H1 (cell line): ENCODE measurements at regions not wholly inside any gene's neighbourhood (a gene's known extent, or its start where the extent isn't known, plus 50 kb on each side); places are given as distances from the start of the nearest gene placed in this dataset.

ENCODE experiments used
- CTCF ChIA-PET: fragments of 300-600 bp; sonication (Branson Sonifier 250); formaldehyde crosslinking; loops from one replicate; lab custom pipeline; 2021; ENCODE audit not compliant: partially characterized antibody; lab: Charles Lee
- POLR2A ChIA-PET: fragments of 300-600 bp; sonication (Branson Sonifier 250); formaldehyde crosslinking; loops from one replicate; lab custom pipeline; 2021; ENCODE audit warnings: inconsistent platforms; ENCODE audit not compliant: partially characterized antibody; lab: Charles Lee
- DNase-seq, 2 experiments: peaks; one replicate each; pipeline versions ENCODE4 v3.0.0 to v3.0.0-alpha.2; 2010 to 2022; ENCODE audit warnings: low spot score in 2 of 2, low read depth in 1 of 2, mixed read lengths in 1 of 2
- FAIRE-seq: peaks from 2 replicates; lab custom pipeline; 2011; peaks lifted over from hg19 to GRCh38; lab: Jason Lieb, UNC
- H2AFZ ChIP-seq: 2 replicates; pipeline ENCODE4 v1.8.1; 2012; ENCODE audit warnings: low read length, inconsistent platforms
- H2AK5ac ChIP-seq: 2 replicates; pipeline ENCODE4 v1.6.1; 2013; ENCODE audit warnings: low read depth, low read length
- H2BK120ac ChIP-seq: replicated peaks from 2 replicates; pipeline ENCODE3; 2013; ENCODE audit warnings: low read depth, low read length, inconsistent platforms
- H2BK12ac ChIP-seq: 2 replicates; pipeline ENCODE4 v1.6.1; 2013; ENCODE audit warnings: low read depth, low read length
- H2BK15ac ChIP-seq: 2 replicates; pipeline ENCODE4 v1.6.1; 2013; ENCODE audit warnings: low read length
- H2BK20ac ChIP-seq: 2 replicates; pipeline ENCODE4 v1.6.1; 2013; ENCODE audit warnings: low read length
- H2BK5ac ChIP-seq: 2 replicates; pipeline ENCODE4 v1.6.1; 2013; ENCODE audit warnings: low read depth, low read length
- H3K14ac ChIP-seq: 2 replicates; pipeline ENCODE4 v1.6.1; 2013; ENCODE audit warnings: inconsistent platforms; ENCODE audit not compliant: insufficient read length
- H3K18ac ChIP-seq: 2 replicates; pipeline ENCODE4 v1.6.1; 2013; ENCODE audit warnings: low read length; ENCODE audit errors: extremely low read depth
- H3K23ac ChIP-seq: 2 replicates; pipeline ENCODE4 v1.6.1; 2013; ENCODE audit warnings: inconsistent platforms; ENCODE audit not compliant: insufficient read length
- H3K23me2 ChIP-seq: 2 replicates; pipeline ENCODE4 v1.6.1; 2013; ENCODE audit warnings: low read depth, low read length
- H3K27ac ChIP-seq: 2 replicates; pipeline ENCODE4 v1.6.1; 2011; ENCODE audit warnings: low read depth, low read length, inconsistent platforms
- H3K27me3 ChIP-seq, 4 experiments: replicated peaks in 1 of 4; 1 replicate in 1 of 4; 2 replicates in 3 of 4; pipeline versions ENCODE4 v1.6.1 to v1.8.1; 2011 to 2013; ENCODE audit warnings: low read length in 3 of 4, mild to moderate bottlenecking in 3 of 4, inconsistent platforms in 2 of 4, mixed read lengths in 2 of 4, moderate library complexity in 1 of 4; ENCODE audit not compliant: control insufficient read depth in 3 of 4, insufficient read depth in 3 of 4; ENCODE audit errors: extremely low read depth in 1 of 4
- H3K36me3 ChIP-seq, 4 experiments: 2 replicates each; pipeline versions ENCODE4 v1.6.1 to v1.8.1; 2011 to 2013; ENCODE audit warnings: mild to moderate bottlenecking in 4 of 4, low read length in 3 of 4, moderate library complexity in 2 of 4, control low read depth in 1 of 4, inconsistent platforms in 1 of 4; ENCODE audit not compliant: insufficient read depth in 4 of 4, control insufficient read depth in 2 of 4
- H3K4ac ChIP-seq: replicated peaks from 2 replicates; pipeline ENCODE3; 2013; ENCODE audit warnings: low read length, low read depth, mixed read lengths, inconsistent platforms; ENCODE audit not compliant: insufficient read length
- H3K4me1 ChIP-seq, 4 experiments: replicated peaks in 1 of 4; 1 replicate in 1 of 4; 2 replicates in 3 of 4; pipeline versions ENCODE4 v1.6.1 to v1.8.1; 2011 to 2013; ENCODE audit warnings: low read length in 3 of 4, inconsistent platforms in 2 of 4, mixed read lengths in 1 of 4; ENCODE audit not compliant: insufficient read depth in 4 of 4, control insufficient read depth in 3 of 4
- H3K4me2 ChIP-seq, 2 experiments: 2 replicates each; pipeline versions ENCODE4 v1.6.1 to v1.8.1; 2011 to 2013; ENCODE audit warnings: low read depth in 2 of 2, low read length in 2 of 2, control low read depth in 1 of 2, inconsistent platforms in 1 of 2, mild to moderate bottlenecking in 1 of 2; ENCODE audit not compliant: insufficient read depth in 1 of 2
- H3K4me3 ChIP-seq, 4 experiments: fragments of 200-600, 300-600 bp in 1 of 4; sonication (generic), shearing (Covaris generic), sonication (Bioruptor Twin) in 1 of 4; 2 replicates each; pipeline versions ENCODE4 v1.5.1 to v1.8.1; 2011 to 2016; ENCODE audit warnings: low read length in 4 of 4, low read depth in 3 of 4, control low read depth in 2 of 4, inconsistent platforms in 2 of 4, mild to moderate bottlenecking in 2 of 4, mixed read lengths in 1 of 4, moderate library complexity in 1 of 4; ENCODE audit not compliant: insufficient read depth in 2 of 4; ENCODE audit errors: extremely low read depth in 1 of 4
- H3K56ac ChIP-seq: replicated peaks from 2 replicates; pipeline ENCODE3; 2013; ENCODE audit warnings: low read depth, mild to moderate bottlenecking, mixed read lengths, low read length, inconsistent platforms; ENCODE audit not compliant: insufficient read length
- H3K79me1 ChIP-seq: 2 replicates; pipeline ENCODE4 v1.6.1; 2013; ENCODE audit warnings: low read depth, low read length, control low read depth
- H3K79me2 ChIP-seq, 2 experiments: 2 replicates each; pipeline versions ENCODE4 v1.6.1 to v1.8.1; 2012 to 2013; ENCODE audit warnings: low read length in 2 of 2, mild to moderate bottlenecking in 2 of 2, inconsistent platforms in 1 of 2; ENCODE audit not compliant: insufficient read depth in 2 of 2, control insufficient read depth in 1 of 2
- H3K9ac ChIP-seq, 4 experiments: replicated peaks in 1 of 4; 1 replicate in 1 of 4; 2 replicates in 3 of 4; pipeline versions ENCODE4 v1.6.1 to v1.8.1; 2011 to 2013; ENCODE audit warnings: low read depth in 3 of 4, low read length in 3 of 4, control low read depth in 2 of 4, mild to moderate bottlenecking in 2 of 4, moderate library complexity in 2 of 4, inconsistent platforms in 1 of 4; ENCODE audit errors: extremely low read depth in 1 of 4
- H3K9me3 ChIP-seq, 2 experiments: 2 replicates each; pipeline versions ENCODE4 v1.6.1 to v1.8.1; 2012 to 2013; ENCODE audit warnings: mild to moderate bottlenecking in 2 of 2, moderate library complexity in 2 of 2, control low read depth in 1 of 2, inconsistent platforms in 1 of 2, low read depth in 1 of 2, low read length in 1 of 2, mixed read lengths in 1 of 2; ENCODE audit not compliant: insufficient read depth in 2 of 2
- H4K20me1 ChIP-seq, 2 experiments: replicated peaks in 1 of 2; 2 replicates each; pipeline versions ENCODE3 to v1.8.1; 2011 to 2013; ENCODE audit warnings: inconsistent platforms in 2 of 2, low read length in 2 of 2, mild to moderate bottlenecking in 1 of 2; ENCODE audit not compliant: insufficient read depth in 2 of 2, control insufficient read depth in 1 of 2
- H4K5ac ChIP-seq: 2 replicates; pipeline ENCODE4 v1.6.1; 2013; ENCODE audit warnings: low read length, low read depth, mixed read lengths, inconsistent platforms; ENCODE audit not compliant: insufficient read length
- H4K8ac ChIP-seq: 2 replicates; pipeline ENCODE4 v1.8.0; 2013; ENCODE audit warnings: mild to moderate bottlenecking, moderate library complexity, low read length, inconsistent platforms; ENCODE audit not compliant: insufficient read depth; ENCODE audit errors: extremely low read depth
- H4K91ac ChIP-seq: replicated peaks from 2 replicates; pipeline ENCODE3; 2013; ENCODE audit warnings: low read length, mixed read lengths, inconsistent platforms; ENCODE audit not compliant: insufficient read length
- ASH2L ChIP-seq: fragments of 200-600, 300-600 bp; sonication (generic); IDR thresholded peaks from one replicate; pipeline ENCODE4 v1.7.1; 2017; ENCODE audit warnings: low read length
- CTBP2 ChIP-seq: IDR thresholded peaks from 2 replicates; pipeline ENCODE4 v1.7.0; 2011; ENCODE audit warnings: borderline replicate concordance, mild to moderate bottlenecking, moderate library complexity, mixed read lengths, low read length; ENCODE audit not compliant: insufficient read depth, insufficient read length
- RBBP5 ChIP-seq: IDR thresholded peaks from 2 replicates; pipeline ENCODE4 v1.7.1; 2012; ENCODE audit warnings: low read depth, mild to moderate bottlenecking, inconsistent platforms, low read length, moderate library complexity, borderline replicate concordance
- RXRA ChIP-seq: IDR thresholded peaks from 2 replicates; pipeline ENCODE4 v1.6.1; 2011; ENCODE audit warnings: low read depth, mild to moderate bottlenecking, low read length, moderate library complexity; ENCODE audit not compliant: insufficient read depth
- TAF1 ChIP-seq: IDR thresholded peaks from 2 replicates; pipeline ENCODE4 v1.6.1; 2011; ENCODE audit warnings: mild to moderate bottlenecking, low read depth, low read length
- WGBS, 2 experiments: shearing (Covaris generic) in 1 of 2; methylation state at CpG; one replicate each; pipeline versions ENCODE4 v1.1.6 to v1.1.7; 2013 to 2015; ENCODE audit warnings: low lambda C conversion rate in 2 of 2, mixed read lengths in 2 of 2, inconsistent platforms in 1 of 2, low coverage in 1 of 2, missing lambda C conversion rate in 1 of 2; ENCODE audit not compliant: insufficient replicate concordance in 2 of 2, insufficient coverage in 1 of 2, insufficient read length in 1 of 2; ENCODE audit errors: extremely low coverage in 1 of 2, missing lambda C conversion rate in 1 of 2; 5-methylcytosine and 5-hydroxymethylcytosine counted together

GRCh38 chr22:47647181-47647580 lies 884.7 kb downstream of the TBC1D22A start:
- H3K79me1 ChIP-seq: 0 out of 2 replicates have a peak, but pooled peaks cover 3% of the 10 kb centered on the region
- no peak overlapping the region for H3K18ac ChIP-seq
- H3K36me3 ChIP-seq: no peaks in the 10 kb centered on the region; a peak in 1 of 8 replicates
- H3K79me2 ChIP-seq: peaks cover 0 to 7% of the 10 kb centered on the region in 2 experiments; a peak in 1 of 4 replicates
- TF ChIP-seq RBBP5 (no peak), CTBP2 (no peak), RXRA (no peak), TAF1 (no peak), ASH2L (no peak)
- H3K27ac ChIP-seq: no peak overlapping the region
- no peak overlapping the region for H3K4me3 ChIP-seq
- no peak for FAIRE-seq
- no peak overlapping the region for H2AFZ ChIP-seq
- peak overlapping the region; percentile 73; the same call in 1 of the 2 replicates for H2BK20ac ChIP-seq
- H2BK120ac ChIP-seq: no peak overlapping the region
- POLR2A ChIA-PET: no interaction called here
- H3K4me1 ChIP-seq: no peaks in the 10 kb centered on the region
- H4K20me1 ChIP-seq: no peaks in the 10 kb centered on the region
- H4K5ac ChIP-seq: no peak overlapping the region
- peak overlapping the region; percentile 41; the same call in 1 of the 2 replicates for H2AK5ac ChIP-seq
- H3K23ac ChIP-seq: no peak overlapping the region
- H3K27me3 ChIP-seq: no peaks in the 10 kb centered on the region
- CTCF ChIA-PET: no interaction called here
- H4K8ac ChIP-seq: no peak overlapping the region
- H3K4ac ChIP-seq: no peak overlapping the region
- H3K14ac ChIP-seq: no peak overlapping the region
- peak overlapping the region; percentile 68; the same call in 1 of the 2 replicates for H2BK12ac ChIP-seq
- H2BK5ac ChIP-seq: no peak overlapping the region
- peaks cover 8% of the 10 kb centered on the region; the same call in 1 of the 2 replicates for H3K23me2 ChIP-seq
- peak overlapping the region; percentile 2 for H4K91ac ChIP-seq
- H3K9ac ChIP-seq: peak overlapping the region in 1 of 4 experiments; percentile 21; a peak in 1 of 7 replicates
- WGBS, 2 experiments: 96% methylated on average over 3 of the region's 3 CpGs; no CpG with 5 or more reads in 1 of the 2 experiments
- no peak overlapping the region for H3K56ac ChIP-seq
- H3K4me2 ChIP-seq: no peak overlapping the region
- no peak for DNase-seq
- H3K9me3 ChIP-seq: no peaks in the 10 kb centered on the region
- H2BK15ac ChIP-seq: no peak overlapping the region
